ENCODE measurements at regions not wholly inside any gene's neighbourhood (a gene's known extent, or its start where the extent isn't known, plus 50 kb on each side); places are given as distances from the start of the nearest gene placed in this dataset.

DNA sequence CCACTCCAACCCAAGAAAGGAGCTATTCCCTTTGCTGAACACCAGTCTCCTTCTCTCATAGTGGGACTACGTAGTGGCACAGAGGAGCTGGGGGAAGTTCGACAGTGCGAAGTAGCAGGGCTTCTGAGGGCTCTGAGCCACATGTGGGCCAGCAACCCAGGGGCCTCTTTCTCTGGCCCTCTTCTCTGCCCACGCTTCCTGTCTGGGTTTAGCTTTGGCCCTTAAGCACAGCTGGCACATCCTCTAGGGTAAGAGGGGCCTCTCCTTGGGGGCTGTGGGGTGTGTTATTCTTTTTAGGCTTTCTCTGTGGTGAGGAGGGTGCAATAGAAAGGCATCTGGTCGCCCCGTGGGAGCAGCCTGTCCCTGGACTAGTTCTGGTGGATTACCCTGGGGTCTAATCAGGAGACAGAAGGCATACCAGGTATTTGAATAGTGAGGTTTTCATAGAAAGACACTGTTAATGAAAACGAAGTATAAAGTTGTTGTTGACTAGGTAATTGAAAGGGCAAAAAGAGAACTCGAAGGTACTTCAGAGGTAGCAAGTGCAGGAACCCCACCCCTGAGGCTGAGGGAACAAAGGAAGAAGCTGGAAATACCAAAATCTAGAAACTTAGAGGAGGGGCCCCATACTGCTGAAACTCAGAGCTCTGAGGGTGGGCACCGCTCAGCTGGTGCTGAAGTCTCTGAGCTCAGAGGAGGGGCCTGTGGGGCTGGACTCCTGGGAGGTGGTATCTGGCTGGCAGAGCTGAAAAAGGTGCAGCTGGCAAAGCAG is 151.9 kb upstream of the RPS6KA3 start:
- no peak for DNase-seq (ENCODE audit: low read depth)
- TF ChIP-seq, protein P1, sequence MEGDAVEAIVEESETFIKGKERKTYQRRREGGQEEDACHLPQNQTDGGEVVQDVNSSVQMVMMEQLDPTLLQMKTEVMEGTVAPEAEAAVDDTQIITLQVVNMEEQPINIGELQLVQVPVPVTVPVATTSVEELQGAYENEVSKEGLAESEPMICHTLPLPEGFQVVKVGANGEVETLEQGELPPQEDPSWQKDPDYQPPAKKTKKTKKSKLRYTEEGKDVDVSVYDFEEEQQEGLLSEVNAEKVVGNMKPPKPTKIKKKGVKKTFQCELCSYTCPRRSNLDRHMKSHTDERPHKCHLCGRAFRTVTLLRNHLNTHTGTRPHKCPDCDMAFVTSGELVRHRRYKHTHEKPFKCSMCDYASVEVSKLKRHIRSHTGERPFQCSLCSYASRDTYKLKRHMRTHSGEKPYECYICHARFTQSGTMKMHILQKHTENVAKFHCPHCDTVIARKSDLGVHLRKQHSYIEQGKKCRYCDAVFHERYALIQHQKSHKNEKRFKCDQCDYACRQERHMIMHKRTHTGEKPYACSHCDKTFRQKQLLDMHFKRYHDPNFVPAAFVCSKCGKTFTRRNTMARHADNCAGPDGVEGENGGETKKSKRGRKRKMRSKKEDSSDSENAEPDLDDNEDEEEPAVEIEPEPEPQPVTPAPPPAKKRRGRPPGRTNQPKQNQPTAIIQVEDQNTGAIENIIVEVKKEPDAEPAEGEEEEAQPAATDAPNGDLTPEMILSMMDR (IDR thresholded peaks at IDR 0.05; ENCODE audit: low read length, missing control alignments): no peak
- H3K4me3 ChIP-seq (replicated peaks; ENCODE audit: low read depth, low read length): no peak overlapping the region

DNA sequence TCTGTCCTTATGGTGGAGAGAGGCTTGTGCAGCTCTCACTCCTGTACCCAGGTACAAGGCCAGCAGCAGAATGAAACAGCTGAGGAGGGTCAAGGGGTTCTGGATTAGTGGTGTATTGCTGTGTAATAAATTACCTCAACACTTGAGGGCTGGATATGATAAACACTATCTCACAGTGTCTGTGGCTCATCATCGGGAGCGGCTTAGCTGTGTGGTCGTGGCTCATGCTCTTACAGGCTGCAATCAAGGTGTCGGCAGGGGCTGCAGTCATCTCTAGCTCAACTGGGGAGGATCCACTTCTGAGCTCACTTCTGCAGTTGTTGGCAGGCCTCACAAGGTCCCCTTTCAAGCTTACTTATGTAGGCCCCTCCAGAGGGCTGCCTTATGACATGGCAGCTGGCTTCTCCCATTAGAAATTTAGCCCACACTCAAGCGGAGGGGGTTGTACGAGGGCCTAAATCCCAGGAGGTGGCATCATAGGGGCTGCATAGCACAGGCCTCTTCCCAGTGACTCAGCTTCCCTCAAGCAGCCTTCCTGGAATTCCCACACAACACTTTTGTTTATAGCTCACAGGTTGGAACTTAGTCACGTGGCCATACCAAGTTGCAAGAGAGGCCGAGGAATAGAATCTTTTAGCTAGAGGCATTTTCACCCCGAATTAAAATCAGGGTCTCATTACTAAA is 148.2 kb upstream of the RPS6KA3 start:
- TF ChIP-seq, protein P1 (IDR thresholded peaks at IDR 0.05; ENCODE audit: low read length, missing control alignments): no peak
- DNase-seq (ENCODE audit: low read depth): no peak

DNA sequence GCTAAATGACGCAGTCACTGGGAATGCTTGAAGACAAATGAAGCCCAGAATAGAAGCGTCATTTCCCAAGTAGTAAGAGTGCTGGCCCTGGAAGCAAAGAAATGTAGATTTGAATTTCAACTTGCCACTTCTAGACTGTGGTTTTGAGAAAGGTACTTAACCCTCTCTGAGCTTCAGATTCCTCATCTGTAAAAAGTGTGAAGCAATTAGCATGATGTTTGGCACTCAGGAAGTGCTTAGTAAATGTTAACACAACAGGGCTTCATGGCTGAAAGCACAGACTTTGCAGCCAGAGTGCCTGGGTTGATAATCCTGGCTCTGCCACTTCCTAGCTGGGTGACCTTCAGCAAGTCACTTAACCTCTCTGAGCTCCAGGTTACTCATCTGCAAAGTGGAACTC is 147.4 kb upstream of the RPS6KA3 start:
- no peak overlapping the region for H3K4me3 ChIP-seq (replicated peaks; ENCODE audit: low read depth, low read length)
- DNase-seq (ENCODE audit: low read depth): no peak
- TF ChIP-seq, protein P1 (IDR thresholded peaks at IDR 0.05; ENCODE audit: low read length, missing control alignments): no peak

More for the DNA sequence above, 148.2 kb upstream of the RPS6KA3 start:
- no peak overlapping the region for H3K4me3 ChIP-seq (replicated peaks; ENCODE audit: low read depth, low read length)

DNA sequence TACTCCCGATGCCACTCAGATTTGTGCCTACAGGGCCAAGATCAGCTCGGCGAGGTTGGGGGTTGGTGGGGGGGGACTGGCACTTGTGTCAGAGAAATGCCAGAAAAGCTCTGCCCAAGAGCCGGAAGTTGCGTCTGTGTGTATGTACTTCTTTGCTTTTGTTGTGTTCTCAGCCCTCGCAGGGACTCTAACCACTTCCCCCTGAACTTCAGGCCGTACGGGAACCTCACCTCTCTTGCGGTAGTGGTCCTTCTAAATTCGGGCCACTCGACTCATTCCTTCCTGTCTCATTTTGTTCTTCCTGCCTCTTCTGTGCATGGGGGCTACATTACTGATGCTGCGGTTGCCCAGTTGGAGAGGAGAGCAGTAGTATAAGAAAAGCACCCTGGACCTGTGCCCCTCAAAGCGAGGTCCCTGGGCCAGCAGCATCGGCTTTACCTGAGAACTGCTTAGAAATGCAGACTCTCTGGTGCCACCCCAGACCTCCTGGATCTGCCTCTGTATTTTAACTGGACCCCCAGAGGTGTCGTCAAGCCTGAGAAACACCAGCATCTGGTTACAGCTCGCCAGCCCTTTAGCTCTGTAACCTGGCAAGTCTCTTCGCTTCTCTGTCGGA is 146.3 kb upstream of the RPS6KA3 start:
- H3K4me3 ChIP-seq (replicated peaks; ENCODE audit: low read depth, low read length): no peak overlapping the region
- no peak for DNase-seq (ENCODE audit: low read depth)
- TF ChIP-seq, protein P1 (IDR thresholded peaks at IDR 0.05; ENCODE audit: low read length, missing control alignments): no peak

DNA sequence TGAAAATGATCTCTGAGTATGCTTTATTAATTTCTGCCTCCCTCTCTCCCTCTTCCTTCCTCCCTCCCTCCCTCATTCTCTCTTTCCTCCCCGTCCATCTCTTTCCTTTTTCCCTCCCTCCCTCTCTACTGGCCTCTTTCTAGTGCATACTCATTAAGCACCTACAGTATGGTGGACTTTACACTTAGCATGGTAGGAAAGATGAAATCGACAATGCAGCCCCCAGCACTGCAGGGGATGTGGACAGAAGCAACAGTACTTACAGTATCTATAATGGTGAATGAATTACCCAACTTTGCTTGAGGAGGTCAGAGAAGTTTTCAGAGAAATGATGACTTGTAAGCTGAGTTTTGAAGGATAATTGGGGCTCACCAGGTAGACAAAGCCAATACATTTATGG is 143.8 kb upstream of the RPS6KA3 start:
- H3K4me3 ChIP-seq (replicated peaks; ENCODE audit: low read depth, low read length): no peak overlapping the region
- no peak for DNase-seq (ENCODE audit: low read depth)
- TF ChIP-seq, protein P1 (IDR thresholded peaks at IDR 0.05; ENCODE audit: low read length, missing control alignments): no peak

DNA sequence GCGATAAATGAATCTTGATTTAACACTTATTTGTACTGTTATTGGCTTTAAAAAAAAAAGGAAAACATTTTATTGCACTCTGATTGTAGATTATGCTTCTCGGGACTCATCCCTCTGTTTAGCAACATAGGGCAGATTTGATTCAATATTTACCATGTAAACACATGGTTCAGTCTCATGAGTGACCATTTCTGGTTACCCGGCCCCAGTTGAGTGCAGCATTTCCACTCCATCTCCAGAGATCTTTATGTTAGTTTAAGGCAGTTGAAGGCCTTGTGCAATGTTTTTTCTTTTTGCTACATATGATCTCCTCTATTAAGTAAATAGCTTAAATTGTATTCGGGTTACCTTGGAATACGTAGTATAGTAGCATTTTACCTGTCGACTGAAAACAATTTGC is 143.3 kb upstream of the RPS6KA3 start:
- H3K4me3 ChIP-seq (replicated peaks; ENCODE audit: low read depth, low read length): no peak overlapping the region
- TF ChIP-seq, protein P1 (IDR thresholded peaks at IDR 0.05; ENCODE audit: low read length, missing control alignments): no peak
- no peak for DNase-seq (ENCODE audit: low read depth)
